GM13976 (cell line): ENCODE measurements at regions not wholly inside any gene's neighbourhood (a gene's known extent, or its start where the extent isn't known, plus 50 kb on each side); places are given as distances from the start of the nearest gene placed in this dataset.
"Not testable (repeated sequence)": the region's sequence is repeated elsewhere in the genome, so short reads cannot be mapped to it uniquely, and the experiment has no call there.

Experiments
- DNase-seq: peaks from one replicate; pipeline ENCODE4 v3.0.0; 2012; ENCODE audit warnings: low spot score
- CTCF ChIP-seq: IDR thresholded peaks from 2 replicates; pipeline ENCODE4 v1.5.1; 2012; ENCODE audit warnings: borderline replicate concordance, mild to moderate bottlenecking; ENCODE audit not compliant: insufficient read depth; ENCODE audit errors: extremely low read depth, missing control alignments, control extremely low read depth
- in situ Hi-C: fragments of 300-500 bp; cut with MboI; formaldehyde crosslinking; loops from one replicate; pipeline ENCODE4 v1.12.0; 2022; ENCODE audit warnings: low sequenced_read_pairs, mixed read lengths, inconsistent platforms; ENCODE audit not compliant: unreplicated experiment

GRCh38 chrX:117843749-117844148 is 272.9 kb downstream of the KLHL13 start:
- no peak for TF ChIP-seq CTCF
- DNase-seq: no peak
- in situ Hi-C loops: no loop called here

- in situ Hi-C loops: no loop called here
- no peak for TF ChIP-seq CTCF
- no peak for DNase-seq
Measured at GRCh38 chrX:117840645-117841044, 276.0 kb downstream of the KLHL13 start.

DNA sequence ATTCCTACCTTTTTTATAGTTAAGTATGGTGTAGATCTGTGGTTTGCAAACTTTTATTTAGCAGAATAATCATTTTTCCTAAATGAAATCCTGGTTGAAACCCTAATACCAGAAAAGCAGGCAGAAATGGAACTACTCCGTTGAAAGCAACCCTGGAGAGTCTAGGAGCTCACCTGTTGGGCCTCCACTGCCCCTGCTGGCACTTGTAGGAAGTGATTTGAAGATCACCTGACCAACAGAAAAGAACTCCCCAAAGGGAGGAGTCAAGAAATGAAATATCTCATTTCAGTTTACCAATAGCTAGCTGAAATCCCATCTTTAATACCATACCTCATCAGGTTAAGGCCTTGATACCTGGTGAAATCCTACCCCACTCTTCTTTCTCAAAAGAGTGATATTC is 277.1 kb downstream of the KLHL13 start:
- DNase-seq: no peak
- TF ChIP-seq CTCF: no peak
- in situ Hi-C loops: no loop called here

DNA sequence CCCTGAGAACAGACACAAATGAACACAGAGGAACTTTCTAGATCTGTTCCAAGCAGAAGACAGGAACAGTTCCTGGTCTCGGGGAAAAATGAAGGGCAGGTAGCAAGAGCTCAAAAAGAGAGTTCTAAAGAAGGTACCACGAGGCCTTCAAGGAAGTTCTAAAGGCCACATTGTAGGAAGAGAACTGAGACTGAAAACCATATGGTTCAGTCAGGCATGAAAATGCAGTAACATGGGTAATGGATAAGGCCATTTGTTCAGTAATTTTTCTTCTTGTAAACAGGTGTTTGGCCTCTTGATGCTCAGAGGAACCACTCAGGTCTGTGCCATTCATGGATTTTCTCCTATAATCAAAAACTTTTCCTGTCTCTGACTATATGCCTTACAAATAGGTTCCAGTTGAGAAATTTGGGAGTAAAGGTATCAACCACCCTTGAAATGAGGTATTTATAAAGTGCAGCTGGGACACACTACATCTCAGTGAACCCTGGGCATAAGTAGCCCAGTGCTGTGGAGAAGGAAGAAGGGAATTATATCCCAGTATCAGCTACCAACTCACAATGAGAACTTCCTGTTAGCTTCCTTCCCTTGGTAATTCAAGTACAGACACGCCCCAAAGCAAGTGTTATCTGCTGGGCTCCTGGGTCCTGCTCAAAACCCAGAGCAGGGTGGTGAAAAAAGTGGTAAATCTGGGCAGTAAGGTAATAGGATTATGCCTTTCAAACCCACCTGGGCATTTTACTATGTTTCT is 277.9 kb downstream of the KLHL13 start:
- TF ChIP-seq CTCF: no peak
- in situ Hi-C loops: no loop called here
- DNase-seq: no peak

GRCh38 chrX:117835034-117835433 is 281.6 kb downstream of the KLHL13 start:
- no peak for DNase-seq
- TF ChIP-seq CTCF: no peak
- in situ Hi-C loops: no loop called here

GRCh38 chrX:117834076-117834475 is 282.5 kb downstream of the KLHL13 start:
- in situ Hi-C loops: no loop called here
- TF ChIP-seq CTCF: no peak
- DNase-seq: no peak

DNA sequence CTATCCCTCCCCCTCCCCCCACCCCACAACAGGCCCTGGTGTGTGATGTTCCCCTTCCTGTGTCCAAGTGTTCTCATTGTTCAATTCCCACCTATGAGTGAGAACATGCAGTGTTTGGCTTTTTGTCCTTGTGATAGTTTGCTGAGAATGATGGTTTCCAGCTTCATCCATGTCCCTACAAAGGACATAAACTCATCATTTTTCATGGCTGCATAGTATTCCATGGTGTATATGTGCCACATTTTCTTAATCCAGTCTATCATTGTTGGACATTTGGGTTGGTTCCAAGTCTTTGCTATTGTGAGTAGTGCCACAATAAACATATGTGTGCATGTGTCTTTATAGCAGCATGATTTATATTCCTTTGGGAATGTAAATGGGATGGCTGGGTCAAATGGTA is 295.1 kb downstream of the KLHL13 start:
- DNase-seq, in situ Hi-C loops: not testable (repeated sequence)
